ENCODE measurements at regions not wholly inside any gene's neighbourhood (a gene's known extent, or its start where the extent isn't known, plus 50 kb on each side); places are given as distances from the start of the nearest gene placed in this dataset.

DNA sequence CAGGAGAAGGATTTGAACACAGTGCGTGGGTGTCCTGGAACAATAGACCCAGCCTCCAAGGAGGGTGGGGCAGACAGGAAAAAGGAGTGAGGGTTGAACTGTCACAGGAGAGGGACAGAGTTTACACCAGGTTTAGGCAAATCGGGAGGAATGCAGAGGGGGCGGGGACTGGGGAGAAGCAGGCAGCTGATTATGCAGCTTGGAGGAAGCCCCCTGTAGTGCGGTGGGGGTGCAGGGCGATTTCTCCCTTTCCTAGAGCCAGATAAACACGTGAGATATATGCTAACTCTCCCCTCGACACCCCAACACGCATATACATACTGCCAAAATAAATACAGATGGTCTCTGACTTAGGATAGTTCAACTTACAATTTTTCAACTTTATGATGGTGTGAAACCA, 108.6 kb upstream of the PRR20G start:
- no peak for DNase-seq (ENCODE audit: low spot score)

DNA sequence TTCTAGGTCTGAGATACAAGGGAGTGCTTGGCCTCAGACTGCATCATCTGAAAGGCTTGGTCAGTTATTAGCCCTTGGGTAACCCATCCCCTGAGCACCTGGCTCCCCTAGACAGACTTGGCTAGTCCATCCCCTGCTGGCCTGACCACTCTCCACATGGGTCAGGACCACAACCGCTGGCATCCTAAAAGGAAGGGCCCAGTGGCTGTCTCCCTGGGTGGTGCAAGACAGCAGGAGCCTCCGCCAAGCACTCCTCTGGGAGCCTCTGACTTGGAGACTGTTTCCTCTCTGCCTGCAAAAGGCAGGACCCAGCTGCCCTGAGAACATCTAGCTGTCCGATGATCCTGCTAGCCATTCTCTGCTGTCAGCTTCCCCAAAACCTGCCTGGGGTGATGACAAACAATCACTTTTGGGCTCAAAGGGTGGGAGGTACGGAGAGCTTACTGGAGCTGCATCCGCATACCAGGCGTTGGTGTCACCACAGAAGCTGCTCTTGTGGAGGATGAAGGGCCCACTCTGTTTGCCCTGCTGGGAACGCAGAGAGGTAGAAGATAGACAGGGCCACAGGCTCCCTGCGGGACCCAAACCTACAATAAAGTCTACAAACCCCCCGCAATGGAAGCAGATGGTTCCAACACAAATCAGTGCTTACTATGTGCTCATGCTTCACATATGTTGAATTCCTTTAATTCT, 108.0 kb upstream of the PRR20G start:
- DNase-seq (ENCODE audit: low spot score) = no peak

DNA sequence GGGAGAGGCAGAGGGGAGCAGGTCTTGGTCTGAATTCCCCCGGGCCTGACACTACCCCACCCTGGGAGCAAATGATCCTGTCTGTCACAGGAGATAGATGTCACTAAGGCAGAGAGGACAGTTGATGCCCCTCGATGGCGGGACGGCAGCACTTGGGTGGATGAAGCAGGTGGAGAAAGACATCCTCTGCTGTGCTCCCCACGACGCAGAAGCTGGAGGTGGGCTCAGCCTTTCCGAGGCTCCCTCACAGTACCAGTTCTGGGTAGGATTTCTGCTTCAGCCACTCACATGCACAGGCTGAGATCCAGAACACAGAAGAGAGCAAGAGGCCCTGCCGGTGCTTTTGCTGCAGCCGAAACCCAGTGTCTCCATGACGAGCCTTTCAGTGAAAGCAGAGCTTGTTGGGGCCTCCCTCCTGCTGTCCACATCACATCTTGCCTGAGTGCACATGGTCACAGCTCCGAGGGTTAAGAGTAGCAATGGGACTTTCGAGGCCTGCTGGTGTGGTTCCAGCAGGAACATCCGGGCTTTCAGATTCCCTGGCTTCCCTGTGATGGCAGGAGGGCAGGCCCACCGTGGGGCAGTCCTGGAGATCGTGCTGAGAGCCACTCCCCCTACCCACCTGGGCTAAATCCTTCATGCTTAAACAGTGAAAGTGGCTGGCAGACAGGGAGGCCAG, 107.3 kb upstream of the PRR20G start:
- DNase-seq (ENCODE audit: low spot score) = no peak

DNA sequence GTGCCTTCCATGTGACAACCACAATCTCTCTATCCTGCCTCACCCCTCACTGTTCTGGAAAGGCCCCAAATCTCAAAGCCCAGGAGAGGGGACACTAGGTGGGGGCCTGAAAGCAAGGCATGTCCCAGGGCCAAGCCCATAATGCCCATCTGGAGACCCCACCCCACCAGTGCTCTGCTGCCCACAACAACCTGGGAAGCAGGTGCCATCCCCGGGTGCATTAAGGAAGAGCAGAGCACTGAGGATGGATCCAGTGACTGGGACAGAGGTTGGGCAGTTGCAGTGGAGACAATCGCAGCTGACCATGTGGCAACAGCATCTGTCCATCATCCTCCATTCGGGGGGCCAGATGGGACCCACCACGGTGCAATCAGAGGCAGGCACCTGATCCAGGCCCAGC, 106.2 kb upstream of the PRR20G start:
- DNase-seq (ENCODE audit: low spot score) = no peak

DNA sequence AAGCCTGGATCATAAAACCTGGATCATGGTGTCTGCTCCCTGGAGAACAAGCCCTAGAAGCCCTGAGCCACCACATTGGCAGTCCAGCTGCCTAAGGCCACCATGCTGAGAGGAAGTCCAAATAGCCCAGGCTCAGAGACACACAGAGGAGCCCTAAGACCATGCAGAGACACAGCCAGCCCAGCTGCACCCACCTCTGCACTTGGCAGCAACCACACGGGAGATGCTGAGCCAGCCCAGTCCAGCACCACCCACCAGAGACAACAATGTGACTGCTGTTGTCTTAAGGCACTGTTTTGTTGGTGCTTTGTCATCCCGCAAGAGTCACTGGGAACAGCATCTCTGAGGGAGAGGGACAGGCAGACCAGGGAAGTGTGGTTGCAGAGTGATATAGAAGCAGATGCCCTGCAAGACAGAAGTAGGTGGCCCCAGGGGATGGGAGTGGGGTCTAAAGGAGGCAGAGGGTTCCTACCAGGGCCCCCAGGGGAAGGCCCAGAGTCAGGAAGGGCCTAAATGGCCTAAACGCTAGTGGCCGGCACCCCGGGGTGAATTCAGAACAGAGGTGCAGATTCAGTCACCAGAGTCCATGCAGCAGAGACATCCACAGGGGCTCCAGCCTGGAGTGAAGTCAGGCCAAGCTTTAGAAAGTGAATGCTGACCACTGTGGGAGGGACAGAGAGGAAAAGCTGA, 105.4 kb upstream of the PRR20G start:
- no peak for DNase-seq (ENCODE audit: low spot score)

DNA sequence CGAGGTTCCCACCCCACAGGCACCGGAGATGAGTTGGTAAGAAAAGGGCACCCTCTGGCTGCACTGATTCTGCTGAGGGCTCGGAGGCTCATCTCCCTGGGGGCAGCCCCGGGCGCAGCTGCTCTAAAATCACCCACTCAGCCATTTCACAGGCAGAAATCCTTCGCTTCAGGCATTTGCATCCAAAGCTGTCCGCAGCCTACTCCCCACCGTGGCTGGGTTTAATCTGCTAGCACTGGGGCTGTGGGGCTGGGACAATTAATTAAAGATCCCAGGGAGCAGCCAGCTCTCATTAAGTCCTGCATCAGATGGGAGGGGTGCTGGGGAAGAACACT, 104.3 kb upstream of the PRR20G start:
- no peak for DNase-seq (ENCODE audit: low spot score)

DNA sequence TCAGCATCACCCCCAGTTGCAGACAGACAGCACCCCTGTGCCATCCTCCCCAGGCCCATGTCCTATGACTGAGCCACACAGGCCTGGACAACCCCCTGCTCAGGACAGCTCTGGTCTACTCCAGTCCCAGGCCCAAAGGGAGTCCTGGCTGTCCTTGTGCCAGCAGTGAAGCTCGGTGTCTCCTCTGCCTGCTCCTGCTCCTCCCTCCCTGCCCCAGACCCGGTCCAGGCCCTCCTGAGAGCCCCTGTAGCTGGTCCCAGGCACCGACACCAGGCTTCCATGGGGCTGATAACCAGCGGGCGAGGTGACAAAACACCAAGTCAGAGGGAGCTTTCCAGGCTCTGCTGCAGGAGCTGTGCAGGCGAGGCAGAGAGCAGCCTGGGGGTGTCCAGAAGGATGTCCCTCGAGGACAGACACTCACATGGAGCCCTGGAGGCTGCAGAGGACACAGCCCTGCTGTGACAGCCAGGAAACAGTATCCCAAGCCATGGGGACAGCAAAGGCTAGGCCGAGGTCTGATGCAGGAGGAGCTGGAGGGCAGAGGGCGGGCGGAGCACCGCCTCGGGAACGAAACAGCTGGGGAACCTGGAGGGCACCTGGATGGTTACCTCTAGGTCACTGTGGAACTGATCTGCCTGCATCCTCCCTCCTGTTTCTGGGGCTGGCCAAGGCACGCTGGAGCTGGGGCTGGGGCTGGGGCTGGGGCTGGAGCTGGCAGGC, 103.8 kb upstream of the PRR20G start:
- DNase-seq (ENCODE audit: low spot score) = no peak

DNA sequence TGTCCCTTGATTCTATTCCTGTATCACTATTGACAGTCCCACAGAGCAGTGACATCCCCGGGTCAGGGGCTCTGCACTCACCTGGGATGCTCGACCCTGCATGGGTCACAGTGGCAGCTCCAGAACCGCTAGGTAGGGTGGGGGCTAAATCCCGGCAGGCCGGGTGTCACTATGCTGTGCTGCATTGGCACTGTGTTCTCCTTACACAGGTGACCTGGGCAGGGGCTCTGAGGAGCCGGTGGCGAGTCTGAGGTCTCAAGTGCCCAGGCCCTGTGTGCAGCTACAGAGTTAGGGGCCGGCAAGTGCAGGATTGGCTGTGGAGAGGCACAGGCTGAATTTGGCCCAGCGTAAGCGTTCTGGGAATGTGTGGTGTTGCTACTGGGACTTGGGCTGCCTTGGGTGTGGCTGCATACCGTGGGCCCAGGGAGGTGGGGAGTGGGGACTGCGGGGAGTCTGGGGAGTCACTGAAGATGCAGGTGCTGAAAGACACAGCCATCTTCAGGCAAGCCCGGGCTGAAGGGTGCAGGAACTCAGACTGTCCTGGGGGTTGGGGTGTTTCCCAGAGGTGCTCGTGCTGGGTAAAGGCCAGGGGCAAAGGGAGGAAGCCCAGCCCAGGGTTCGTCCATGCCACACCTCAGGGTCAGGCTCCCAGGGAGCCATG, 102.6 kb upstream of the PRR20G start:
- no peak for DNase-seq (ENCODE audit: low spot score)

DNA sequence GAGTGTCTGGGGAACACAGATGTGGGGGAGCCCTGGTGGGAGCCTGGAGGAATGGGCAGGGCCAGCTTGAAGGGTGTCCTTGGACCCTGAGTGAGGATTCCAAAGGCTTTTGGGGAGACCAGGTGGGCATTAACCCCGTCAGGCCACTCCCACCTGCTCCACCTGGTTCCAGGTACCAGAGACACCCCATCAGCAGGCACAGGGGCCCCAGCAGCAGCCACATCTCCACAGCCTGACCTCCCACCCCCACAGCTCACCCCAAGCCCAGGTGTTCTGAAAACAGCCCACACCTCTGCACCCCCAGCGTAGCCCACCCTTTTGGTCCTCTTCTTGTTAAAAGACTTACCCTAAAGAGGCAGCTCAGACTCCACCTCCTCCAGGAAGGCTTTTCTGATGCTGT, 102.1 kb upstream of the PRR20G start:
- no peak for DNase-seq (ENCODE audit: low spot score)

DNA sequence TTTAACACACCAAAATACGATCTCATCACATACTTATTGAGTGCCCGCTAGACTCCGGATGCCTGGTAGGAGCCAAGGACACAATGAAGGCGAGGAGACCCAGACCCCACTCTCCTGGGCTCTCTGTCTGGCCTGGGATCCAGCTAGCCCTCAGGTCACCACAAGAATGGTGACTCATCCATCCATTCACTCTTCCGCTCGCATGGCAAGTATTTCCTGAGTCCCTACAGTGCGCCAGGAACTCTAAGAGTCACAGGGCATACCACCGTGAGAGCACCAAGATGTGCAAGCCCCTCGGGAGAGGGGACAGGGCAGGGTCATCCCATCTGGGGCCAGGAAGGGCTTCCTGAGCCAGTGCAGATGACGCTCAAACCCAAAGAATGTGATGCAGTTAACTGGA, 101.6 kb upstream of the PRR20G start:
- DNase-seq (ENCODE audit: low spot score) = peak; percentile 36

DNA sequence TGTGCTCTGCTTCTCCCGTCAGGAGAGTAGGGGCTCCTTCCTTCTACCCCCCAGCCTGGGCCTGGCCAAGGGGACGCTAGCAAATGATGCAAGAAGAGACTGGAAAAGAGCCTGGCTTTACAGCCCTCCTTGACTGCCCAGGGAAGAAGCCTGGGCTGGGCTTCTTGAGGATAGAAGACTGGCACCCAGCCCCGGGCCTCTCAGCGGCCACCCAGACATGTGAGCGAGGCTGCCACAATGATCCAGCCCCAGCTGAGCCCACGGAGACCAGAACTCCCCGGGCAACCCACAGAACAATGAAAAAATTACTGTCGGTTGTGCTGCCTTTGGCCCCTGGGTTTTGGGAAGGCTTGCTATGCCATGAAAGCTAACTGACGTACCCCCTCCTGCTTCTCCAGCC, 100.6 kb upstream of the PRR20G start:
- DNase-seq (ENCODE audit: low spot score) = no peak

DNA sequence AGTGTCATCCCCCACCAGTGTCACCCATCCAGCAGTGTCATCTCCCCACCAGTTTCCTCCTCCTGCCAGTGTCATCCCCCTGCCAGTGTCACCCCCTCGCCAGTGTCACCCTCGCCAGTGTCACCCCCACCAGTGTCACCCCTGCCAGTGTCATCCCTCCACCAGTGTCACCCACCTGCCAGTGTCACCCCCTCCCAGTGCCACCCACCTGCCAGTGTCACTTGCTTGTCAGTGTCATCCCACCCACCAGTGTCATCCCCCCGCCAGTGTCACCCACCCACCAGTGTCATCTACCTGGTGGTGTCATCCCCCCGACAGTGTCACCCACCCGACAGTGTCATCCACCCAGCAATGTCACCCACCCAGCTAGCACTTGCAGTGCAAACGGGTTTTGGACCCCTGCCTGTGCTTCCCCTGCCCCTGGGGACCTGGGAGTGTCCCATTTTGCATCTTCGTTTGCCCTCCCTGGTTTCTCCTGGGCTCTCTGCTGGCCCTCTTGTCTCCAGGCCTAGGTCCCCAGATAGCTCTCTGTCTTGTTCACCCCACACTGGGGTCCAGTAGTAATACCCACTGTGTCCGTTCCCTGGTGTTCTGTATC, 99.8 kb upstream of the PRR20G start:
- no peak for DNase-seq (ENCODE audit: low spot score)

DNA sequence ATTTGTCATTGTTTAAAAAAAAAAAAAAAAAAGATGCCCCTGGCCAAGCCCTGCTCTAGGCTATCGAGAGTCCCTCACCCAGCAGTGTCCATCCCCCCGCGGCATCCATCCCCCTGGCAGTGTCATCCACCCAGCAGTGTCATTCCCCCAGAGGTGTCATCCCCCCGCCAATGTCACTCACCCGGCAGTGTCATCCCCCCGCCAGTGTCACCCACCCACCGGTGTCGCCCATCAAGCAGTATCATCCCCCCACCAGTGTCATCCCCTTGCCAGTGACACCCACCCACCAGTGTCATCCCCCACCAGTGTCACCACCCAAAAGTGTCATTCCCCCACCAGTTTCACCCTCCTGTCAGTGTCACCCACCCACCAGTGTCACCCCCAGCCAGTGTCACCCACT, 99.3 kb upstream of the PRR20G start:
- no peak for DNase-seq (ENCODE audit: low spot score)

DNA sequence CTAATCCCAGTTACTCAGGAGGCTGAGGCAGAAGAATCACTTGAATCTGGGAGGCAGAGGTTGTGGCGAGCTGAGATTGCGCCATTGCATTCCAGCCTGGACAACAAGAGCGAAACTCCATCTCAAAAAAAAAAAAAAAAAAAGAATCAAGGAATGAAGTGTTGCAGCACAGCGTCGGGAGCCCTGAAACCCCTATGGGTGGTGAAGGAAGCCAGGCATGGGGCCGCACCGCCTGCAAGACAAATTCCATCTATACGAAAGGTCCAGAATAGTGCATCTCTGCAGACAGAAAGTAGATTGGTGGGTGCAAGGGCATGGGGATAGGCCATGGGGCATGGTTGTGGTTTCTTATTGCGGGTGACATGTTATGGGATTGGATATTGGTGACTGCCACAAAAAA, 98.6 kb upstream of the PRR20G start:
- no peak for DNase-seq (ENCODE audit: low spot score)

DNA sequence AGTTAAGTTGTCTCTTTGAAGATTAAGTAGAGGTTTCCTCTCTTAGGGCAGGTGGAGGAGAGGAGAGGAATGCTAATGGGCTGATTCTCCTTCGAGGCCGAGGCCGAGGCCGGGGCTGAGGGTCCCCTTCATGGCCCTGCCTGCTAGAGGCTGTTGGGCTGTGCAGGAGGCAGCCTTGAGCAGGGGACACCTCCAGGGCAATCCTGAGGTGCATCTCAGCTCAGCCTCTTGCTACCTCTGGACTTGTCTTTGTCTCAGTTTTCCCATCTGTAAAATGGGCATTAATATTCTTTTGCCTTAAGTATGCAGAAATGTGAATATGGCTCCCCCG, 97.7 kb upstream of the PRR20G start:
- no peak for DNase-seq (ENCODE audit: low spot score)

DNA sequence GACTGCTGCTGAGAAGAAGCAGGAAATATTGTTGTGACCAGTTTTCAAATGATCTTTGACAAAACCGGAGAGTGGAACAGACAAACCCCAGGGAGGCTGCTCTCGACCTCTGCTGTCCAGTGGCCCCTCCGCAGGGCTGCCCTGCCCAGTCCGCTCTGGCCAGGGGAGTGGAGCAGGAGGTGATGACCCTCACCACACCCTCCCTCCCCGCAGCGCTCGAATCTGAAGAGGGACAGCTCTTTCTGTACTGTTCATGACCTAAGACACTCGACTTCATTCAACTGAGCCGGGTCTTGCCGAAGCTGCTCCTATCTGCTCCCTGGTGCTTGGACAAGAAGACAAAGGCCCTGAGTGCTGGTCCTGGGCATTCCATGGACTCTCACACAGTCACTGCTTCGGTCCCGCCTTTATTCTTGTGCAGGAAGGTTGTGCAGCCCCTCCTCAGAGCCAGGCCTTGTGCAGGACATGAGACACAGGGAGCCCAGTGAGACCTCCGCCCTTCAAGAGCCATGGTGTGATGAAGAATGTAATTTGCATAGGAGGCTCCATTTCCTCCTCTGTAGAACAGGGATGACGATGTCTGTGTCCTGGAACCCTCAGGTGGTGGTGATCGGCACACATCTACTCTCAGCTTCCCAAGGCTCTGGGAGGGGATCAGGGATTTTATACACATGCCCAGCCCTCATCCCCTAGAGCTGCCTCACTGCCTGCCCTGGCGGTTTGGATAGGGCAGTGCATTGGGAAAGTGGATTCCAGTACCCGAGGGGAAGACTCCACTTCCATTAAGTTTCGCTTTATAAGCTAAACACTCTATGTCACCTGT, 97.1 kb upstream of the PRR20G start:
- no peak for DNase-seq (ENCODE audit: low spot score)

DNA sequence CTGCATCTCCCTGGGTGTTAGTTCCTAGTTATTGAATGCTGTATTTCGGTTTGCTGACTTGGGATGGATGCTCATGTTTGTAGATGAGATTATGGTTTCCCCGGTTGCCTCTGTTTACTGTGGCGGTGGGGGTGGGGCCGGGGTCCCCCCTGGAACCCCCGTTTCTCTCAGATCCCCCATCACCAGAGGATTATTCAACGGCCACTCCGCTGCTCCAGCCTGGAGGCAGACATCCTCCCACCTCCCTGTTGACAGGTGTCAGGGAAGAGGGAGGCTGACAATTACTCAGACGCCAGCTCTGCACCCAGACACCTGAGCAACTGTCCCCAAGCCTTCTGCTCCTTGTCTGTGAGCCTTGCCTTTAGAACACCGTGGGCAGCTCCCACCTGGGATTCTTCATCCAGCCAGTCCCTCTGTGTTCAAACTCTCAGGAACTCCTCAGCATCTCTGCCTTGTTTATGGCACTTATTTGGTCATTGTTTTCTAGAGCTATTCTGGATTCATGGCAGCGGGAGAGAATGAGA, 95.9 kb upstream of the PRR20G start:
- no peak for DNase-seq (ENCODE audit: low spot score)

DNA sequence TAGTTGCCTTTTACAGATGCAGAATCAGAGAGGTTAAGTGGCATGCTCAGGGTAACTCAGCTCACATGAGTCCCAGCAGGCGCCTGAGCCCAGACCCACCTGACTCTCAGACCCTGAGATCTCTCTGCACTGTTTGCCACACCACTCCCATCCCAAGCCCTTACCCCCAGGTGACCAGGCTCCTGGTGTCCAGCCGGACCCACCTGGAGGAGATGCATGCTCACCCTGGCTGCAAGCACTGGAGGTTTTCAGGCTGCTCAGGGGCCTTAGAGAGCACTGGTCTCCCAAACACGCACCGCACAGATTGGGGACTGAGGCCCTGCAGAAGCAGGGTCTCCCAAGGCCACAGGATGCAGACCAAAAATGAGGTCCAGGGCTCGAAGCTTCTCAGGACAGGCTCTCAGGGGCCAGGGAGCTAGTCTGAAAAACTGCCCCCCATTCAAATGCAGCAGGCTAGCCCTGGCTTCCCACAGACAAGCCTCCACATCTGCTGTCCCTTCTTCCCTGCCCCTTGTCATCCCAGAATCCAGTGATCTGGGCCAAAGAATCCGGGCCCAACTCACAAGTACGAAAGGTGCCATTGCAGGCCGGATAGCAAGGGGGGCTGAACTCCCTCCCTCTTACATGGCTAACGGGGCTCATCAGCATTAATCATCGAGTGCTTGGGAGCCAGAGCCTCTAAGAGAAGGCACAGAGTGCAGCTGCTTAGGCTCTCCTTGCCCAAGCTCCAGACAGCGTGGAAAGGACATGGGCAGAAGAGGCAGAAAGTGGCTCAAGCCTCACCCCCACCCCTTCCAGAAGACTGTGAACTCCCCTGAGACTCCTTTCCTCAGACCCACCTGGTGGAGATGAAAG, 90.2 kb upstream of the PRR20G start:
- DNase-seq (ENCODE audit: low spot score) = no peak

DNA sequence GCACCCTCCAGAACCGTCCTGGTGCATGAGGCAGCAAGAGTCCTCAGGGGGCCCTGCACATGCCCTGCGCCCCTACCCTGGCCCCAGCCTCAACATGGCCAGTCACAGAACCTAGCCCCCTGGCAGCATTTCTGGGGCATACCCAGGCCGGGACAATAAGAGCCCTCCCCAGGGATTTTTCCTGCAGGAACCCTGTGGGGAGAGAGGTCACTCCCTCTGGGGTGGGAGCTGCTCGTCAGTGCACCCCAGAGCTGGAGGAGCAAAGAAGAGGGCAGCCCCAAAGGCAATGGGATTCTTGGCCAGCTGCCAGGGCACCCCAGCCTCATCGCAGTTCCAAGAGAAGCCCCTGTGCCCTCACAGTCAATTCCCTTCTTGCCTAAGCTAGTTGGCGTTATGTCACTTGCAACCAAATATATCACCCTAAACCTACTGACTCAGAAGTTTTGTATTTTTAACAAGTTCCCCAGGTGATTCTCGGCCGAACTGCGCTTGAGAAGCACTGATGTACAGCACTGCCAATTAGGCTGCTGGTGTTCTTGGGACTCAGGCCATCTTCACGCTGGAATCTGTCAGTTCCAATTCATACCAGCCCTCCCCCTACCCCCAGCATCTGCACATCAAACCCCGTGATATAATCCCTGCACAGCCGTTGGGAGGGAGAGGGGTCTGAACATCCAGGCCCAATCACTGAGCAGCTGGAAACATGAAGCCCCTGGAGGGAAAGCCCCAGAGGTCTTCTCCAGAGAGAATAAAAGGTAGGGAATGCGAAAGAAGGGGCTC, 87.5 kb upstream of the PRR20G start:
- DNase-seq (ENCODE audit: low spot score) = no peak

Measured in kidney capillary endothelial cell (primary cell).